ENCODE measurements at regions not wholly inside any gene's neighbourhood (a gene's known extent, or its start where the extent isn't known, plus 50 kb on each side); places are given as distances from the start of the nearest gene placed in this dataset.

- H2BK20ac ChIP-seq (ENCODE audit: low read depth, low read length, poor library complexity, severe bottlenecking) = no peak overlapping the region
- no peak overlapping the region for H4K5ac ChIP-seq (ENCODE audit: insufficient read length, low read depth, low read length)
- no peak overlapping the region for H3K56ac ChIP-seq (ENCODE audit: insufficient read length, low read depth, low read length)
- H3K27me3 Mint-ChIP-seq (ENCODE audit: low read depth) = no peaks in the 10 kb centered on the region
- no peak overlapping the region for H2AFZ ChIP-seq (ENCODE audit: low read length)
- H3K4me1 Mint-ChIP-seq = no peaks in the 10 kb centered on the region
- H4K20me1 ChIP-seq (ENCODE audit: control insufficient read depth, insufficient read depth, insufficient read length) = no peaks in the 10 kb centered on the region
- no peak overlapping the region for H3K4me2 ChIP-seq (ENCODE audit: insufficient read depth, insufficient read length, low read length)
- no peak overlapping the region for H3K27ac ChIP-seq (ENCODE audit: insufficient read length, low read depth, low read length)
- no peaks in the 10 kb centered on the region for H3K23me2 ChIP-seq (ENCODE audit: insufficient read length, low read depth, low read length, poor library complexity, severe bottlenecking)
- H3T11ph ChIP-seq (ENCODE audit: low read length) = no peak overlapping the region
- no peaks in the 10 kb centered on the region for H3K27me3 ChIP-seq (ENCODE audit: insufficient read depth, low read length)
- no peaks in the 10 kb centered on the region for H3K79me2 ChIP-seq (ENCODE audit: insufficient read depth, low read length)
- H4K91ac ChIP-seq (ENCODE audit: insufficient read length, low read depth, low read length) = no peak overlapping the region
- H3K27ac Mint-ChIP-seq = no peak overlapping the region; a peak in 1 of 7 replicates
- no peak overlapping the region for H3K18ac ChIP-seq (ENCODE audit: insufficient read length, low read depth, low read length)
- no peak overlapping the region for H2AK5ac ChIP-seq (ENCODE audit: insufficient read length, low read length)
- TF ChIP-seq CTCF (conservative IDR thresholded peaks at IDR 0.05) = no peak
- H4K8ac ChIP-seq (replicated peaks; ENCODE audit: insufficient read length, low read depth, low read length) = no peak overlapping the region
- H2BK12ac ChIP-seq (ENCODE audit: insufficient read length, low read depth, low read length) = no peak overlapping the region
- no peaks in the 10 kb centered on the region for H3K9me3 ChIP-seq (ENCODE audit: control insufficient read depth, low read depth, low read length)
- no peak for DNase-seq
- H3K9ac ChIP-seq (ENCODE audit: extremely low read depth, insufficient read length, low read length) = no peak overlapping the region
- no peak overlapping the region for H3K4me3 Mint-ChIP-seq
- no peak overlapping the region for H2BK15ac ChIP-seq (ENCODE audit: low read depth, low read length)
- H3K36me3 Mint-ChIP-seq (ENCODE audit: insufficient read depth in 1 of 3, low read depth in 3 of 3) = no peaks in the 10 kb centered on the region
- H3K4ac ChIP-seq (ENCODE audit: low read depth, low read length) = no peak overlapping the region; the same call in 1 of the 2 replicates
- H3K79me1 ChIP-seq (ENCODE audit: insufficient read depth, low read depth, low read length, poor library complexity, severe bottlenecking) = no peaks in the 10 kb centered on the region
- no peak overlapping the region for H2BK120ac ChIP-seq (ENCODE audit: low read depth, low read length, poor library complexity, severe bottlenecking)
- WGBS (ENCODE audit: extremely low coverage, insufficient read length, low lambda C conversion rate) = no CpG with 5 or more reads among the region's 15 CpGs
- H3K14ac ChIP-seq (ENCODE audit: insufficient read depth, low read length) = no peak overlapping the region
- H2BK5ac ChIP-seq (ENCODE audit: insufficient read length, low read length) = no peak overlapping the region
- no peaks in the 10 kb centered on the region for H3K4me1 ChIP-seq (ENCODE audit: insufficient read depth, low read length)
- no peaks in the 10 kb centered on the region for H3K9me3 Mint-ChIP-seq
- no peak overlapping the region for H3K23ac ChIP-seq (ENCODE audit: insufficient read length, low read depth, low read length)
These were observed 497.0 kb upstream of the PHF14 start for GRCh38 chr7:10476642-10477041.

All from H9 (cell line).